Trophoblast cell (in vitro differentiated cells and primary cell): ENCODE measurements at regions not wholly inside any gene's neighbourhood (a gene's known extent, or its start where the extent isn't known, plus 50 kb on each side); places are given as distances from the start of the nearest gene placed in this dataset.

Experiments used
- DNase-seq, 2 donors: peaks; one replicate each; pipeline ENCODE4 v3.0.0-alpha.2; 2016
- H2AFZ ChIP-seq: 2 replicates; pipeline ENCODE4 v1.6.1; 2013; ENCODE audit warnings: low read length, moderate library complexity, mild to moderate bottlenecking; ENCODE audit not compliant: insufficient read depth, poor library complexity
- H2AK5ac ChIP-seq: 2 replicates; pipeline ENCODE4 v1.6.1; 2013; ENCODE audit warnings: mild to moderate bottlenecking, low read length
- H2BK120ac ChIP-seq: 2 replicates; pipeline ENCODE4 v1.6.1; 2013; ENCODE audit warnings: low read length, mild to moderate bottlenecking, moderate library complexity; ENCODE audit not compliant: insufficient read depth, poor library complexity
- H2BK12ac ChIP-seq: 2 replicates; pipeline ENCODE4 v1.6.1; 2013; ENCODE audit warnings: mild to moderate bottlenecking, low read length, moderate library complexity
- H2BK5ac ChIP-seq: 2 replicates; pipeline ENCODE4 v1.6.1; 2013; ENCODE audit warnings: low read length, low read depth, moderate library complexity, mild to moderate bottlenecking; ENCODE audit not compliant: poor library complexity
- H3K14ac ChIP-seq: 2 replicates; pipeline ENCODE4 v1.6.1; 2013; ENCODE audit warnings: mild to moderate bottlenecking, low read length
- H3K18ac ChIP-seq: 2 replicates; pipeline ENCODE4 v1.6.1; 2013; ENCODE audit warnings: mild to moderate bottlenecking, low read length
- H3K23ac ChIP-seq: 2 replicates; pipeline ENCODE4 v1.6.1; 2013; ENCODE audit warnings: low read length
- H3K27ac ChIP-seq: 2 replicates; pipeline ENCODE4 v1.5.1; 2013; ENCODE audit warnings: low read depth, mild to moderate bottlenecking, inconsistent platforms, low read length, moderate library complexity
- H3K27me3 ChIP-seq: 2 replicates; pipeline ENCODE4 v1.6.1; 2013; ENCODE audit warnings: inconsistent platforms, mild to moderate bottlenecking, low read length, moderate library complexity; ENCODE audit not compliant: insufficient read depth
- H3K36me3 ChIP-seq, 2 experiments: 1 replicate in 1 of 2; 2 replicates in 1 of 2; pipeline ENCODE4 v1.6.1; 2013; ENCODE audit warnings: low read length in 2 of 2, mild to moderate bottlenecking in 2 of 2, moderate library complexity in 1 of 2; ENCODE audit not compliant: insufficient read depth in 2 of 2, control insufficient read depth in 1 of 2
- H3K4ac ChIP-seq: 2 replicates; pipeline ENCODE4 v1.6.1; 2013; ENCODE audit warnings: low read depth, mild to moderate bottlenecking, low read length, moderate library complexity
- H3K4me1 ChIP-seq, 2 experiments: 1 replicate in 1 of 2; 2 replicates in 1 of 2; pipeline ENCODE4 v1.6.1; 2013; ENCODE audit warnings: low read length in 2 of 2, mild to moderate bottlenecking in 2 of 2, moderate library complexity in 1 of 2; ENCODE audit not compliant: insufficient read depth in 2 of 2, control insufficient read depth in 1 of 2
- H3K4me2 ChIP-seq: 2 replicates; pipeline ENCODE4 v1.6.1; 2013; ENCODE audit warnings: inconsistent platforms, mild to moderate bottlenecking, low read length, moderate library complexity
- H3K4me3 ChIP-seq: 2 replicates; pipeline ENCODE4 v1.5.1; 2013; ENCODE audit warnings: mild to moderate bottlenecking, low read depth, low read length, inconsistent platforms
- H3K79me1 ChIP-seq: one replicate; pipeline ENCODE4 v1.6.1; 2013; ENCODE audit warnings: low read length
- H3K79me2 ChIP-seq: 2 replicates; pipeline ENCODE4 v1.6.1; 2013; ENCODE audit warnings: low read length, mild to moderate bottlenecking; ENCODE audit not compliant: control insufficient read depth, insufficient read depth, poor library complexity
- H3K9ac ChIP-seq: 2 replicates; pipeline ENCODE4 v1.6.1; 2013; ENCODE audit warnings: mild to moderate bottlenecking, low read length
- H3K9me3 ChIP-seq: 2 replicates; pipeline ENCODE4 v1.6.1; 2013; ENCODE audit warnings: low read depth, mild to moderate bottlenecking, control low read depth, inconsistent platforms, low read length; ENCODE audit not compliant: insufficient read depth
- H4K12ac ChIP-seq: 2 replicates; pipeline ENCODE4 v1.6.1; 2013; ENCODE audit warnings: low read depth, mild to moderate bottlenecking, low read length, moderate library complexity
- H4K8ac ChIP-seq: 2 replicates; pipeline ENCODE4 v1.6.1; 2013; ENCODE audit warnings: low read depth, mild to moderate bottlenecking, low read length, moderate library complexity
- H4K91ac ChIP-seq: one replicate; pipeline ENCODE4 v1.6.1; 2013; ENCODE audit warnings: low read depth, mild to moderate bottlenecking, low read length, moderate library complexity
- WGBS: extraction: QIAGEN DNeasy Blood & Tissue Kit; methylation state at CpG from one replicate; pipeline ENCODE4 v1.1.7; 2013; ENCODE audit warnings: missing lambda C conversion rate; ENCODE audit not compliant: insufficient read length, insufficient coverage; ENCODE audit errors: extremely low coverage; 5-methylcytosine and 5-hydroxymethylcytosine counted together

DNA sequence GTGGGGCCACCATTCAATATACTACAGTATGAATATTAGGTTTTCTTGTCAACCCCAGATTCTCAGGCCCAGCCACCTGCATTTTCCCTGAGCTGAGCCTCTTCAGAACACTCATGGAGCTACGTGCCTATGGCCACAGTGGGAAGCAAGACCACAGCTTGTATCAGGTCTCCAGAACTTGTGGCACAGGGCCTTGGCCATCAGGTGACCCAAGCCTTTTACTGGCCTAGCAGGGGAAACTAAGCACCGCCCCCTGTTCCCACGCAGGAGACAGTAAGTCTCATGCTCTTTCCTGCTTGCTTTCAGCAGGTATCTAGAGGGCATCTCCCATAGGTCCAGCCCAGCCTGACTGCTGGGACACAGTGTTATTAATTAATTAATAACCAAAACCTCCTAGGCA is 138.4 kb upstream of the MAMLD1 start:
- H3K9me3 ChIP-seq = no peaks in the 10 kb centered on the region
- no peaks in the 10 kb centered on the region for H3K4me1 ChIP-seq
- H2BK120ac ChIP-seq = no peak overlapping the region
- no peak for DNase-seq
- H2AK5ac ChIP-seq = no peak overlapping the region
- H3K14ac ChIP-seq = no peak overlapping the region
- no CpG with 5 or more reads among the region's 3 CpGs for WGBS
- no peak overlapping the region for H3K4me3 ChIP-seq
- H2AFZ ChIP-seq = no peak overlapping the region
- no peak overlapping the region for H3K27ac ChIP-seq
- H4K8ac ChIP-seq = no peak overlapping the region
- no peak overlapping the region for H3K4ac ChIP-seq
- no peaks in the 10 kb centered on the region for H3K36me3 ChIP-seq
- no peaks in the 10 kb centered on the region for H3K79me2 ChIP-seq
- H4K91ac ChIP-seq = no peak overlapping the region
- H3K79me1 ChIP-seq = no peaks in the 10 kb centered on the region
- H3K23ac ChIP-seq = no peak overlapping the region
- H2BK12ac ChIP-seq = no peak overlapping the region
- no peak overlapping the region for H4K12ac ChIP-seq
- no peaks in the 10 kb centered on the region for H3K27me3 ChIP-seq
- no peak overlapping the region for H3K18ac ChIP-seq
- no peak overlapping the region for H3K9ac ChIP-seq
- no peak overlapping the region for H2BK5ac ChIP-seq
- no peak overlapping the region for H3K4me2 ChIP-seq

GRCh38 chrX:150225266-150225665 is 137.9 kb upstream of the MAMLD1 start:
- no peak overlapping the region for H3K14ac ChIP-seq
- no CpG with 5 or more reads among the region's 3 CpGs for WGBS
- no peaks in the 10 kb centered on the region for H3K4me1 ChIP-seq
- H2AFZ ChIP-seq = no peak overlapping the region
- no peak overlapping the region for H3K4ac ChIP-seq
- no peak for DNase-seq
- no peak overlapping the region for H3K4me3 ChIP-seq
- no peaks in the 10 kb centered on the region for H3K79me1 ChIP-seq
- H3K18ac ChIP-seq = no peak overlapping the region
- H3K36me3 ChIP-seq = no peaks in the 10 kb centered on the region
- no peak overlapping the region for H2BK5ac ChIP-seq
- H4K8ac ChIP-seq = no peak overlapping the region
- H3K23ac ChIP-seq = no peak overlapping the region
- no peak overlapping the region for H4K12ac ChIP-seq
- no peaks in the 10 kb centered on the region for H3K9me3 ChIP-seq
- no peak overlapping the region for H3K27ac ChIP-seq
- H3K9ac ChIP-seq = no peak overlapping the region
- H3K79me2 ChIP-seq = no peaks in the 10 kb centered on the region
- no peak overlapping the region for H2BK120ac ChIP-seq
- H3K4me2 ChIP-seq = no peak overlapping the region
- no peak overlapping the region for H4K91ac ChIP-seq
- H2AK5ac ChIP-seq = no peak overlapping the region
- no peaks in the 10 kb centered on the region for H3K27me3 ChIP-seq
- no peak overlapping the region for H2BK12ac ChIP-seq

GRCh38 chrX:150225756-150226155 is 137.4 kb upstream of the MAMLD1 start:
- no CpG with 5 or more reads among the region's 11 CpGs for WGBS
- Histone ChIP-seq H3K79me2 (no peaks in the 10 kb centered on the region), H3K4ac (no peak overlapping the region), H4K91ac (no peak overlapping the region), H2AK5ac (no peak overlapping the region), H3K27ac (no peak overlapping the region), H3K9me3 (no peaks in the 10 kb centered on the region), H3K4me2 (no peak overlapping the region), H2BK5ac (no peak overlapping the region), H3K18ac (no peak overlapping the region), H3K14ac (no peak overlapping the region), H2BK120ac (no peak overlapping the region), H3K9ac (no peak overlapping the region), H4K12ac (no peak overlapping the region), H3K4me3 (no peak overlapping the region), H2BK12ac (no peak overlapping the region), H3K23ac (no peak overlapping the region), H3K4me1 (no peaks in the 10 kb centered on the region), H4K8ac (no peak overlapping the region), H3K27me3 (no peaks in the 10 kb centered on the region), H3K79me1 (no peaks in the 10 kb centered on the region), H3K36me3 (no peaks in the 10 kb centered on the region), H2AFZ (no peak overlapping the region)
- DNase-seq = no peak

GRCh38 chrX:150226223-150226965 is 136.7 kb upstream of the MAMLD1 start:
- H3K14ac ChIP-seq = no peak overlapping the region
- no peak overlapping the region for H3K18ac ChIP-seq
- no peak overlapping the region for H2BK5ac ChIP-seq
- no peaks in the 10 kb centered on the region for H3K79me1 ChIP-seq
- H2AK5ac ChIP-seq = no peak overlapping the region
- H3K4me2 ChIP-seq = no peak overlapping the region
- H4K8ac ChIP-seq = no peak overlapping the region
- H2BK12ac ChIP-seq = no peak overlapping the region
- no peak overlapping the region for H3K27ac ChIP-seq
- WGBS = no CpG with 5 or more reads among the region's 9 CpGs
- H3K36me3 ChIP-seq = no peaks in the 10 kb centered on the region
- no peak overlapping the region for H3K4ac ChIP-seq
- no peaks in the 10 kb centered on the region for H3K4me1 ChIP-seq
- no peak overlapping the region for H3K4me3 ChIP-seq
- no peak overlapping the region for H2AFZ ChIP-seq
- no peaks in the 10 kb centered on the region for H3K27me3 ChIP-seq
- H3K79me2 ChIP-seq = no peaks in the 10 kb centered on the region
- no peak overlapping the region for H4K91ac ChIP-seq
- H3K23ac ChIP-seq = no peak overlapping the region
- no peak overlapping the region for H3K9ac ChIP-seq
- DNase-seq = no peak
- H2BK120ac ChIP-seq = no peak overlapping the region
- no peak overlapping the region for H4K12ac ChIP-seq
- no peaks in the 10 kb centered on the region for H3K9me3 ChIP-seq
